Activated T-cell treated with anti-CD3 and anti-CD28 coated beads, Interleukin-2, amount 50 U/mL, for 48 hours (primary cell): ENCODE measurements at regions not wholly inside any gene's neighbourhood (a gene's known extent, or its start where the extent isn't known, plus 50 kb on each side); places are given as distances from the start of the nearest gene placed in this dataset.

ENCODE experiments used
- DNase-seq, 2 experiments: peaks; one replicate each; pipeline ENCODE4 v3.0.0-alpha.2; 2020

DNA sequence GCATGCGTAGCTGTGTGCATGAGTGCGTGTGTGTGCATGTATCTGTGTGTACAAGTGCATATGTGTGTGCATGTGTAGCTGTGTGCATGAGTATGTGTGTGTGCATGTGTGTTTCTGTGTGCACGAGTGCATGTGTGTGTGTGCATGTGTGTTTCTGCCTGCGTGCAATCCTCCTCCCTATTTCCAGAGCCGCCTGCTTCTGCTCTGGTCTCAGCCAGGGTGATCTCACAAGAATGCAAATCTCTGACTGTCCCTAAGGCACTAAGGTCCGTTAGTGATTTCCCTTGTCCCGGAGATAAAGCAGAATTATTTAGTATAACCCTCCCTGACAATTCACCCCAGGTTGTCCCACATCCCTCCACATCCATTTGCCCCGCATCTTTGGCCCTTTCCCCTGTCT lies 530.3 kb downstream of the TCERG1L start:
- no peak for DNase-seq

DNA sequence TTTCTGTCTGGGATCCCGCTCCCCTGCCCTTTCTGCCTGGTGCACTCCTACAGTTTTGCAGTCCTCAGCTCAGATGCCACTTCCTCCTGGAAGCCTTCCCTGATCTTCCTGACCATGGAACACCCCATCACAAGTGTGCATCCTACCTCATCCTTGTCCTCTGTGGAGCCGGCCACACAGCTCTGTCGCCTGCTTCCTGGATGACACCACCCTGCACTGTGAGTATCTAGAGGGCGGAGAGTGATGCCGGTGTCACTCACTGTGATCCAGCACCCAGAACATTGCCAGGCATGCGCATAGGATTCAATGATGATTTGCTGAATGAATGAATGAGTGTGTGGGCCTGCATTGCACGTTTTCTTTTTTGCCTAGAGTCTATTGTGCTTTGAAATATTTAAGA lies 529.9 kb downstream of the TCERG1L start:
- no peak for DNase-seq

DNA sequence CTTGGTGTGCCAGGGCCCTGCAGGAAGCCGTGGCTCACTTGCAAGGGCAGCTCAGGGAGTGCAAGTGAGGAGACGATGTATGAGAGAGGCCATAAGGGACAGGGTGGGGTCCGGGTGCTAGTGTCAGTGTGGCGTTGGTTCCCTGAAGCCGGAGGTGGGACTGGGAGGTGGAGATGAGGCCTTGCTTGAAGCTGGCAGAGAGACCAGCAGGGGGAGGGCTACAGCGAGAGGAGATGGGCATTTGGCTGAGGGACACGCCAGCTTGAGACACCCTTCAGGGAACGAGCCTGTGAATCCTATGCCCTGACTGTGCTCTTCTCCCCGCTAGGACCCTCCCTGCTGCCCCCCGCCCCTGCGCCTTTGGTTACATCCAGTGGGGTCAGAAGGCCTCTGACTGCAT lies 529.1 kb downstream of the TCERG1L start:
- DNase-seq: no peak

DNA sequence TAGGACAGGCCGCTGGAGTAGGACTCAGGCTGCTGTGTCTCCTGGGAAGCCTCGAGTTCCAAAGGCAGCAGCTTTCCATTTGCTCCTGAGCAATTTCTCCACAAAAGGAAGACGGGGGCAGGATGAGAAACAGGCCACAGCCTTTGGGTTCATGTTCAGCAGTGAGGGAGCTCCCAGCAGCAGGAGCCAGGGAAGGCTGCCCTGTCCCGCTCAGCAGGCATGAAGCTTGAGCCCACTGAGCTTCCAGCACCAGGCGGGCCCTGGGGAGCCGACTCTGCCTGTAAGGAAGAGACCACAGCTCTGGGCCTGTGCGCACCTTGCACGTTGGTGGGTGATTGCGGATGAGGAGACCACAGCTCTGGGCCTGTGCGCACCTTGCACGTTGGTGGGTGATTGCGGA lies 527.2 kb downstream of the TCERG1L start:
- no peak for DNase-seq

DNA sequence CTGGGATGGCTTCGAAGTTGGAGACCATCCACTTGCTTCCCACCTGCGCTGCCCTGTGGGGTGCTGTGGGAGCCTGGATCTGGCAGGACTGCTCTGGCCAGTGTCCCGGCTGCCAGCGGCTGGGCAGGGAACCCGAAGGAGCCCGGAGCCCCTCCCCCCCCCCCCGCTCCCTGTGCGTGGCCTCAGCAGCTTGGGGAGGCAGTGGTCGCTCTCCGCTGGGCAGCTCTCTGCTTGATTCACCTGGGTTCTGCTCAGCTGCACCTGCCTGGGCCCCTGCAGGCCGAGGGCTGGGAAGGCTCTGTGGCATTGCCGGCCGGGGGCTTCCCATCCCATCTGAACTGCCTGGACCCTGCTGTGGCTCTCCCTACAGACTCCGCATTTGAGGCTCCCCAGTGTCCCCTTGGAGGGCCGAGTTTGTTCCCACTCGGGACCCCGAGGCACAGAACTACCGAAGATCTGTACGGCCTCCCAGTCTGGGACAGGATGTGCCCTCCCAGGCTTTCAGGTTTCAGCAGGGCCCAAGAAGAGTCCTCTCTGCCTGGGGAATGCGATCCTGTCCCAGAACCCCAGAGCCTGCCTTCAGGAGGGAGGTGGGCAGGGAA lies 525.1 kb downstream of the TCERG1L start:
- no peak for DNase-seq

DNA sequence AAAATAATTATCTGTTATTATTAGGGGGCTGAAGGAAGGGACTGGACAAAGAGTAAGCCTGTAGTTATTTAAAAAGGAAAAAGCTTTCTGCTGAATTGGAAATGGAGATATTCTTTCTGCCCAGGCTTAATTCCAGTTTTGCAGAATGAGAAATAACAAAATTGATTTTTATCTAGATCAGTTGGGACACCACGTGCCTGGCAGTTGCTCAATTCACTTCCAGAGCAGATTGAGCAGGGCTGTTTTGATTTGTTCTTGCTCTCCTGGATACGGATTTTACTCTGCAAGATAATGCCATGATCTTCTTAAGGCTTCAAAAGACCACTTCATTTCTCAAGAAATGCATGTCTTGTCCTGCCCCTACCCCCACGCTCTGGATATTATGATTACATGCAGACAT lies 524.3 kb downstream of the TCERG1L start:
- no peak for DNase-seq

DNA sequence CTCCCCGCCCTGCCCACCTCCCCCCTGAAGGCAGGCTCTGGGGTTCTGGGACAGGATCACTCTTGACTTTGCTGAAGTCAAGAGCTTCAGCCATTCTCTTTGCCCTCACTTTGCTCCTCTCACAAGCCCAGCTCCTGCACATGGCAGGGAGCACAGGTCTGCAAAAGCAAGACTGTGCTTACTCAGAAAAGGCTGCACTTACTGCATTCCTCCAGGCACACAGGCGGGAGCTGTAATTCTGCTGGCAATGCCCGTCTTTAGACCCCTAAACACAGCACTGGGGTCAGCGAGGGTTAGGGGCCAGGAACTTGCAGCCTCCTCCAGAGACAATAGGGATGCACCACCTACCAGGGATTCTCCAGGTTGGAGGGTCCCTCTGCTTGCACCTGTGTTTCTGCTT lies 523.7 kb downstream of the TCERG1L start:
- DNase-seq: no peak

DNA sequence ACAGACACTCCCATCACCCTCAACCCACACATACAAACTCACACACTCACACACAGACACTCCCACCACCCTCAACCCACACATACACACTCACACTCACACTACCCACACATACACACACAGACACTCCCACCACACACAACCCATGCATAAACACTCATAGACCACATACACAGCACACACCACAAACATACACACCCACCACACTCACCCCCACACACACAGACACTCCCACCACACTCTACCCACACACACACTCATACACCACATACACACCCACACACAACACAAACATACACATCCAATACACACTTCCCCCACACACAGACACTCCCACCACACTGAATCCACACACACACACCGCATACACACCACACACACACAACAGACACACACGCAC lies 521.2 kb downstream of the TCERG1L start:
- no peak for DNase-seq

DNA sequence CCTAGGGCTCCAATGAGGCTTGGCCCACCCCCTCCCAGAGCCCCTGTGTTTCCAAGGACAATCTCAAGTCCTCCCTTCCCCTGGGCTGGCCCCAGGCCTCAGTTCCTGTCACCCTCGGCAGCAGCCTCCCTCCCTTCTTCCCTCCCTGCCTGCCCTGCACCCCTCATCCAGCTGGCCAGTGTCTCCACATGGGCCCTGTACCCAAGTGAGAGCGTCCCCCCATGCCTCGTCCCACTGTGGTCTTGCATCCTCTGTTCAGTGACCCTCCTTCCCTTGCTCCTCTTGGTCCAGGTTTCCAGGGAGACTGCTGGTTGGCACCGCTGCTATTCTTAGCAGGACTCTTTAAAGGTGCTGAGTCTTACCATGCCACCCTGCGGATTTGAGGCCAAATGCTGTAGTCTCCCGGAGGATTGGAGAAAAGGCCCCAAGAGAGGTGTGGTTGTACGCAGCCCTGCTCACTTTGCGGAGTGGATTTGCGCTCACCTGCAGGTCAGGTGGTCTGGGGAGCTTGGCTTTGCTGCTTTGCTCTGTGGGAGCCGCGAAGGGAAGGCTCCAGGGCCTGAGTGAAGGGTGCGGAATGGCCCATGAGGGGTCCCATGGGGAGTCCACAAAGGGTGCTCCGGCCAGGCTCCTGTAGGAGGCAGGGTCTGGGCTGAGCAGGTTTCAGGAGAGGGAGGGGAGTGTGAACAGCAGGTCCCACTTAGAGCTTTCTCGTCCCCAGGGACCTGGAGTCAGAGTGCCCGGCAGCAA lies 519.2 kb downstream of the TCERG1L start:
- DNase-seq: no peak

DNA sequence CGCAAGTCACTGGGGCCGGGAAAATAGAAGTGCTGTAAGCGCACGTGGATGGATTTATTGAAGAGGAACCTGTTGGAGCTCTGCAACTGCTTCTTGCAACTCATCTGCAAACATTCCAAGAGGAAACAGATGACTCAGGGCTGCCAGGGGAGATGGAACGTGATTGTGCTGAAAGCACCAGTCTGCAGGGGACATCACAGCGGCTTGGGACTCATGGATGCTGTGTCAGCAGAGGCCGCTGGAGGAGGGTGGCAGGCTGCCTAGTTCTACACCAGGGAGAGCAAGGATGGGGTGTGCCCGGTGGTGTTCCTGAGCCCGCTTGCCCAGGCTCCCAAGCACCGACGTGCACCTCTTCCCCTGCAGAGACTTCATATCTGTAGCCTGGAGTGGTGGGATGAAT lies 515.7 kb downstream of the TCERG1L start:
- no peak for DNase-seq

DNA sequence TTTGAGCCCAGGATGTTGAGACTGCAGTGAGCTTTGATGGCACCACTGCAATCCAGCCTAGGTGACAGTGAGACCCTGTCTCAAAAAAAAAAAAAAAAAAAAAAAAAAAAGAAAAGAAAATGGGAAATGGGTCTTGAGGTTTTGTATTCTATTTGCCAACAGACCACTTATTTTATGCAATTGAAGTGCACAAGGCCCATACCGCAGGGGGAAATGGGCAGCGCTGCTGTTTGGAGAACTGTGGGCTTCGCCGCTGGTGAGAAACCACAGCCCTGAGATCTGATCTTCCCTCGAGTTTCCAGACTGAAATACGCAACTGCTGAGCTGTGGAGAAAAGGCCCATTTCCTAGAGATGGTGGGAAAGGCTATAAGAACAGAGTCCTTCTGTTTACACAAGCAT lies 512.0 kb downstream of the TCERG1L start:
- no peak for DNase-seq

DNA sequence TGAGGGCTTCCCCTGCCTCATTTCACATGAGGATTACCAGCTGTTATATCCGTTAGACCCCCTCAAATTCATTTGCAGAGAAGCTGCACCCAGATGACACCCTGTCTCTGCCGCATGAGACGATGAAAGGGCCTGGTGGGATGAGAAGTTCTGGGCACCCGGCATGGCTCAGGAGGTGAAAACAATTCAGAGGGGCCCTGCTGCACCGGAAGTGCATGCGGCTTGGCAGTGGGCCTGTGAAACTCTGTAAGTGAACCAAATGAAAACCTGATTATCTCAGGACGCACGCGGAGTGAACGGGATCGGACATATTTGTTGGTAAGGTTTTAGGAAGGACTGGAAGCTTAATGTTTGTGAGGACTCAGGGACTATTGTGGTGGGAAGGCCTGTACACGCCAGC lies 511.2 kb downstream of the TCERG1L start:
- no peak for DNase-seq

DNA sequence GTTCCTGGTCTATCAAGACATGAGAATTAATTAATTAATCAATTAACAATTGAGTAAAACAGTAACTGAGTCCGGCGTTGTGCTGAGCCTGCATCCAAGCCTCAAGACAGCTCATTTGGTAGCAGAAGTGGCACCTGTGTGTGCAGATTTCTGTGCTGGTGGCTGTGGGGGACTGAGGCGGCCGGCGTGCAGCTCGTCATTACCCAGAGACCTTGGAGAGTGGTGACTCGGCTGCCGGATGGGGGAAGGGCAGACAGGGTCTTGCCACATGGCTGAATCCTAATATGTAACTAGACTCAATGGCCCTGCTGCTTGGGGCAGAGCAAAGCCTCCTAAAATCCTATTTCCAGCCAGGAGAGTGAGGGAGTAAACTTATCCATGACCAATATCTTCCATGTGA lies 510.2 kb downstream of the TCERG1L start:
- DNase-seq: no peak

DNA sequence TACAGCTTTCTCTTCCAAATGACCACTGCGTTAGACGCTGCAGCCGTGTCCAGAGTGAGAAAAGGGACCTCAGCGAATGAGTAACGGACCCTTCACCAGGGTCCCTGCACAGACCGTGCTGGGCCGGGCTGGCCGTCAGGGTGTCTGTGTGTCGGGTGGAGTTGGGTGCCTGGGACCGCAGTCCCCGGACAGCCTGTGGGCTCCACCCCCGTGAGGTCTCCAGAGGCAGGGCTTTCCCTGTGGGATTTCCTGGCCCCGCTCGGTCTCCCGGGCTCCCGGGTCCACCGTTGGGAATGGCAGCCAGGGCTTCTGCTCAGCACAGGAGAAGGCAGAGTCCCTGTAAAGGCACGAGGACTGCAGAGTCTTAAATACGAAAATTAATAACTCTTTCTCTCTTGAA lies 509.7 kb downstream of the TCERG1L start:
- DNase-seq: no peak

DNA sequence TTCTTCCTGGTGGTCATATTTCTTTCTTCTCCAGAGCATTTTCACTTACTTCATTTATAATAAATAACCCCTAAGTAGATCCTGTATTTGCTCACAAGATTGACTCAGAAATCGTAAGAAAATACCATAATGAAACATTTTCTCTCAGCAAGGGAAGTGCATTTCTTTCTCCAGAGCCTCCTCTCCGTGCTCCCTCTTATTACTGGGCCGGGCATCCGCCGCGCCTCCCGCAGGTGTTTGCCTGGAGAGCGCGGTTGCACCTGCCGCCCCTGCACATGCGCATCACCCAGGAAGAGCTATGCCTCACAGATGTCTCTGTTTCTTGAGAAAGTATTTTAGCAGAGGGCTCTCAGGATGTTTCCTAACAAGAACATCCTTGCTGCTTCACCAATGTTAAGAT lies 509.2 kb downstream of the TCERG1L start:
- no peak for DNase-seq

DNA sequence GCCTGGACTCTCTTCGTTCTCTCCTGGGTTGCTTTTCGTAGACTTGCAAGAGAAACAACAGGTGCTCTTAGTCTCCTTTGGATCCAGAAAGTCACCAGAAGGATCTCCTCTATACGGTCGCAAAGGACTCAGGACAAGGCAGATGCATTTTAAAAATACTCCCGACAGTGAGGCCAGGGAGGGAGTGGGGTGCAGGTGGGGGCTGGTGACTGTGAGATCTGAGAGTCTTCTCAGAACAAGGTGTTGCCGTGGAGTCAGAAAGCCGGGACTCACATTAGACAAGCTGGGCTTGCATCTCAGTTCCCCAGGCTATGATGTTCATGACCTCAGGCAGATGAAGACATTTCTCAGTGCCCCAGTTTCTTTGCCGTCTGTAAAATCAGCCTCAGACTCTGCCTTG lies 507.2 kb downstream of the TCERG1L start:
- DNase-seq: no peak

DNA sequence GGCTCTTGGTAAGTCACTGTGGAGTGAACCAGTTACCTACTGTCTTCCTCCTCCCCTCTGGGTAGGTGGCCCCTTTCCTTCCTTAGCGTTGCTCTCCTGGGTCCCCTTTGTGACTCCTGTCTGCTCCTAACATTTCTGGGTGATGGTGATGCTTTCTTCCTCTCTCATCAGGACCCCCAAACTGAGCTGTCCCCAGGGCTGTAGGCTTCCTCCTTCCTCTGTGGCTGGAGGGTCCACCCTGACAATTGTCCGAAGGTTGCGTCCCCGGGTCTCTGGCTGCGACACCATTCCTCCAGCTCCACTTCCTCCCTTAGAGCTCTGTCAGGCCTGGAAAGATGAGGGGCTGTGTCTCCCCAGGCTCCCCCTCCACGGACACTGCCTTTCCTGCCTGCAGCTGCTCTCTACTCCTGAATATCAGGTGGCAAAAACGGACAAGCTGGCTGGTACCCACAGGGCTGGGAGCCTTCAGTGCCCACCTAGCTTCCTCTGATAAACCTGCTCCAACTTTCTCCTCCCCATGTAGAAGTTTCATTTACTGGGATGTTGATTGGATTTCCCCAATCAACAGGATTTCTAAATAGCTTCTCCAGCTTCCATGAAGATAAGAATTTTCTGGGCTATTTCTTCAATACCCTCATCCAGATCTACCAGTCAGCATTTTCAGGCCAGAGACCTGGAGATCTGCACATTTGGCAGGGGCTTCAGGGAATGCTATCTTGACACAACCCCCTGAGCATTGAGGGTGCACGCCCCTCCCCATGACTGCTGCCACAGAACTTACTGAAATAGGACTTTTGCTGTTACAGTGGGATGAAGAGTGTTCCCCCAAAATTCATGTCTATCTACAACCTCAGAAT lies 506.5 kb downstream of the TCERG1L start:
- DNase-seq: no peak

DNA sequence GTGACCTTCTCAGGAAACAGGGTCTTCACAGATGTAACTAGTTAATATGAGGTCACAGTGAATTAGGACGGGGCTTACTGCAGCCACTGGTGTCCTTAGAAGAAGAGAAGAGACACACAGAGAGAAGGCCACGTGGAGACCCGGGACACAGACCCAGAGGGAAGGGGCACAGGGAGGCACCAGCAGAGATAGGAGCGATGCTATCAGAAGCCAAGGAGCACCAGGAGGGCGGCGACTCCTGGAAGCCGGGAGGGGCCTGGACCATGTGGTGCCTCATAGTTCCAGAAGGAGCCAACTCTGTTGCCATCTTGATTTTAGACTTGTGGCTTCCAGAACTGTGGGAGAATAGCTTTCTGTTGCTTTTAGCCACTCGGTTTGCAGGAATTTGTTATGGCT lies 505.9 kb downstream of the TCERG1L start:
- DNase-seq: no peak

DNA sequence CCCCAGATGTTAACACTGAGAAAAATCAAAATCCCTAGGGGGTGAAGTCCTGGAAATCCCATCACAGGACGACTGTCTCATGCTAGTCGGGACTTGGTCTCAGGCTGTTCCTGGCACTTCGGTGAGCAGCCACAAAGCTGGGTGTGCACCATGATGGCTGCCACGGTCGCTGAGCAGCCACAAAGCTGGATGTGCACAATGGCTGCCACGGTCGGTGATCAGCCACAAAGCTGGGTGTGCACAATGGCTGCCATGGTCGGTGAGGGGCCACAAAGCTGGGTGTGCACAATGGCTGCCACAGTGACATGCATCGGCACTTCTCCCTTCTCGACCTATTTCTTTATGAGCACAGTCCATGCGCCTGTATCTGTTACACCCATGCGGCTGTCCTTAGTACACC lies 505.1 kb downstream of the TCERG1L start:
- no peak for DNase-seq

DNA sequence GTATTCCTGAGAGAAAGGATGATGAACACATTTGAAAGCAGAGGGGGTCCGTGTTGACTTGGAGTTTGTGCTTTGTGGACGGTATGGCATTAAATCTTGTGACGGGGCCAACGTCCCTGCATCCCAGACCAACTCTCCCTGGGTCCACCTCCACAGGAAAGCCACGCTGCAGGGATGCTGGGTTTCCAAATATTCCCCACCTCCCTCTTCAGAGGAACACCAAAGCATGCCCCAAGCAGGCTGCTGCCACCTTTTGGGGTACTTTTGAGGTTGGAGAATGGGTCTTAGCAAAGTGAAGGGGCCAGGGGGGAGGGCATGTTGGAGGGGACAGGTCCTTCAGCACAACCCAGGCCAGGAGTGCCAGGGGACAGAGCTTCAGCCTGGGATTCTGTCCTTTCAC lies 504.4 kb downstream of the TCERG1L start:
- DNase-seq: no peak

DNA sequence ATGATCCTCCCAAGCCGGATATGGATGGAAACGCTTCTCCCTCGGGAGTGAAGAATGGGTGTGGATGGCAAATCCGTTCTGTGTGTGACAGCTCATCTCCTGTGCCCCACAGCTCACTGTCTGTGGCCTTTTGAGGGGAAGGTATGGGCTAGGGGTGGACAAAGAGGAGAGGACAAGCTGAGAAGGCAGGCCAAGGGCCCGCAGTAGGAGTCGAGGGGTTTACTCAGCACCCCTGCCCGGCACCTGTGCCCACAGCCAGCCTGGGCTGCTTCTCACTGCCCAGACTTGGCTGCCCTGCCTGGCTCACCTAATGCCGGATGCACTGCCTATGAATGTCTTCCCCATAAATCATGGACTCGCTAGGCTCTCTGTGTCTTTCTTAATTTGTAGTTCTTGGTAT lies 503.8 kb downstream of the TCERG1L start:
- no peak for DNase-seq

DNA sequence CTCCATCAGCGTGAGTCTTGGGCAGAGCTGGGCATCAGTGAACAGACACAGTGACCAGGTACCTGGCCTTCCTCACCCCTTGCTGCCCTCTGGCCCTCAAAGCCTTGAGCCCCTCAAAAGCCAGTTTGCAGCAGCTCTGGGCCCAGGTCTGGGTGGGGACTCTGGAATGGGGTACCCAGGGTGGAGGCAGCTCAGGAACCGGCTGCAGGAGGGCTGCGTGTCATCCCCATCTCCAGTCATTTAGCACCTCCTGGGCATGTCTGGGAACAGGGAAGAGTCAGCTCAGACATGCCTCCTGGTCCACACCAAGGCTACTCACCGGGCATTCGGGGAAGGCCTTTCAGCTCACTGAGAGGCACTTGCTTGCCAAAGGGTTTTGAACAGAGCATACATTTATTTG lies 503.3 kb downstream of the TCERG1L start:
- no peak for DNase-seq

DNA sequence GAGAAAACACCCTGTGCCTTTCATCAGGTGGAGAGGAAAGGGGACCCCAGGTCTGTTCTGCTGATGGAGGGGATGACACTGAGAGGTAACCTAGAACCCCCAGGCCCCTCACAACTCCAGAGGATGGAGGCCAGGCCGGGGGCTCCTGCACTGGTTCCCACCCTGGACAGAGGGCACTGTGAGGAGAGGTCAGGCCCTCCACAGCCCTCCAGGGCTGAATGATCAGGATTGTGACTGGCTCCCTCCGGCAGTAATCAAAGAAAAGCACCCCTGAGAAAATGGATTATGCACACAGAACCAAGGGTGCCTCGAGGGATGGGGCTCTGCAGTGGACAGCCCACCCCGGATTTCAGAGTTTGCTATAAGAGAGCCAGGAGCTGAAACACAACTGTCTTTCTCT lies 502.8 kb downstream of the TCERG1L start:
- DNase-seq: no peak

DNA sequence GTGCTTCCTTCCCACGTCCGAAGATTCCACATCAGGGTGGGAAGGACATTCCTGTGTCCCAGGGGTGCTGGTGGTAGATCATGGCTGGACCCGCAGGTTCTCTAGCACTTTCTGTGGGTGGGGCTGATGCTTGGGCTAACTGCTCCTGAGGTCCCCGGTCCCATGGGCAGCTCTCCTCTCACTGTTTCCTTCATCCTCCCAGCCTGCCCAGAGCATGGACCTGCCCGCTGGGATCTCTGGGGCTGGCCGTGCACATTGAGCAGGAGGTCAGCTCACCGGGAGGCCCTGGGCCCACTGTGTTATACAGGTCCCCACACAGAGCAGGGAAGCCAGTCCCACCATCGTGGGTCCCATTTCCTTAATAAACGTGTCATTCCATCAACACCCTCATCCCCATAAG lies 502.3 kb downstream of the TCERG1L start:
- no peak for DNase-seq
